ENCODE measurements at regions not wholly inside any gene's neighbourhood (a gene's known extent, or its start where the extent isn't known, plus 50 kb on each side); places are given as distances from the start of the nearest gene placed in this dataset.

DNA sequence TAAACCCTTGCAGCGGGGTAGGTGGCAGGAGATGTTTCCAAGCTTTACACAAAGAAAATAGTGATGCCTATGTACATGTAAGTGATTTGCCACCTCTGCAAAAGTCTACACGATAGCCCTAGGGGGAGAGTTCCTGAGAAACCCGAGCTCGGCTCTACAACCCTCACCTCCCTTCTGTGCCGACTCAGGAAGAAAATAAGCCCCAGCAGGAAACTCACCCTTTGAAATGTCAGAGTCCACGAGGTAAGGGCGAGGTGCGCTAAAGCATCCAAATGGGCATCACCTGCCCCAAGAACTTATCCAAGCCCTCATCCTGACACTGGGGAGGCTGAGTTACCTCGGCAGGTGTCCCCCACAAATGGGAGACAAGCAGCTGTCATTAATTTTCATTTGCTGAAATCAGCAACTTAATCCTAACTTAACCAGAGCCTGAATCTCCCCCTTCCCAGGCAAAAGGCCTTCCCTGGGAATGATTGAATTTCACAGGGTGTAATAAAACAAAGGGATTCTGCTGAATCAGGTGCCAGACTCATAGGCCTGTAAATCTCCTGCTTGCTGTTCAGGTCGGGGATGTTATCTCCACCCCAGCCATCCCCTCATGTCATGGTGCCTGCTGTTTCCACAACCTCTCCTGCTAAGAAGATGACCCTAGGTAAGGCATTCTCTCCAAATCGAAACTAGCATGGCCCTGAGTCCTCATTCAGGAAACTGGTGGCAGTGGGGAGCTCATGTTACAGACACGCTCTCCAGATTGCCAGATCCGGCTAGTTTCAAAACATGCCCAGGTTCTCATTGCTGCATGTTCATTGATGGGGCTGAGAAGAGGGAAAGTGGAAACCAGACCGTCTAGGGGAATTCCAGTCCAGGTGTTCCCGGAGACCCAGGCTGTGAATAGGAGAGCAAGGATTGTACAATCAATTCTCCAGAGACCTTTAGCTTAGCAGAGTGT lies 105.3 kb upstream of the KIRREL3 start:
- no peak for DNase-seq

DNA sequence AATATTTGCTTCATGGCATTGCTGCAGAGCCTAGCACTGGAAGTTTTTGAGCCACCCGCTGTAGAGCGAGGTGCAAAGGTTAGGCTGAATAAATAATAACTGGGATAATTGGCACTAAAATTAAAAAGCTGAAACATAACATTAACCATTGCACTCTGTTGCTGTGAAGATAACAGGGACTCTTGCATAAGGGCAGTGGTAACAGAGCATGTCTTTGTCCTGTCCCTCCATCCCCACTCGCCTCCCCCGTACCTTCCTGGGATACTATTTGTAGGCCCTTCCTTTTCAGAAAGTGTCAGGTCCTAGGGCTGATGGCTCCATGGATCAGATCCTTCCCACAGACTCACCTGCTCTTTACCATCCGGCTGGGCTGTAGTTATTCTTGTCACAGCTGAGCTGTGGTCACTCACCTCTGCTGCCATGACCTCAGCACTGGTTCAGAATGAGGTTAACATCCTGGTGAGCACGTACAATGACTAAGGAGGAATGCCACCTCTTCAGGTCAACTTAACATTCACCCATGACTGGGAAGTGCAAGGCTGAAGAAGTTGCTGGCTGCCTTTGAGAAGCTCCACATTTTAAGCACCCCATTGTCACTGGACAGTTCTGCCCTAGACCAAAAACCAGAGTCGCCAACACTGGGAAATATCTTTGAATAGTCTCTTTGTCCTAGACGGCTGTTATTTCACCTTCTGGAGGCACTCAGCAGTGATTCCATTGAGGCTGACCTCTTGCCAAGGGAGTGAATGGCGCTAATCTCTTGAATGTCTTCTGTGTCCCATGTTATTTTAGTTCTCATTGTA lies 103.2 kb upstream of the KIRREL3 start:
- no peak for DNase-seq

DNA sequence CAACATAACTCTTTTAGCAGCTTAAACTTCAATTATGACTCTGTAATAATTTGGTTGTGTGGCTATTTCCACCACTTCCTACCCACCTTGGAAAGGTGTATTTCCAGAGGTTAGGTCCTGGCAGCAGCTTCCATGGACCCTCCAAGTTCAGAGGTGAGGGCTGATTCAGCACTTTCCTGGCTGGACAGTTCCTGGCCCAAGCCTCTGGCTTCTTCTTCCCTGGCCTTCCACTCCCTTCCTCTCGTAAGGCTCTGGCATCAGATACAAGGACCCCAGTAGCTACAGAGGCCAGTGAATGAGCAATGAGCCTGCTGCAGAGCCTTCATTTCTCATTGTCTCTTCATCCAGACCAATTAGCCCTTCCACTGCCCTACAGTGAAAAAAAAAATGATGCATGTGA lies 98.1 kb upstream of the KIRREL3 start:
- no peak for DNase-seq

DNA sequence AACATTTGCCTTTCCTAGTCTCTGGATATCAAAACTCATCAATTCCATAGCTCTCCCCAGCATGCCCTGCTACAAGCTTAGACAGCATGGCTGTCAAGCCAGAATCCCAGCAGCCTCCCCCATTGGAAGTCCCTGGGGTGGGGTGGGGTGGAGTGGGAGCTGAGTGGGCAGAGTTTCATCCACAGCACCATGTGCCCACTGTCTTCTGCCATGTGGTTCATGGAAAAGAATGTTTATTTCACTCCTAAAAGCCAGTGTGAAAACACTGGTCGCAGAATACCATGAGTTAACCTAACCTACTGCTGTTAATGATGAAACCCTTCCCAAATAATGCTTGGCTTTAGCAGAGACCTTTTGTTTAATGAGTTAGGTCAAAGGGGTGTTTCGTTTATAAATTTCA lies 80.2 kb upstream of the KIRREL3 start:
- DNase-seq = no peak

DNA sequence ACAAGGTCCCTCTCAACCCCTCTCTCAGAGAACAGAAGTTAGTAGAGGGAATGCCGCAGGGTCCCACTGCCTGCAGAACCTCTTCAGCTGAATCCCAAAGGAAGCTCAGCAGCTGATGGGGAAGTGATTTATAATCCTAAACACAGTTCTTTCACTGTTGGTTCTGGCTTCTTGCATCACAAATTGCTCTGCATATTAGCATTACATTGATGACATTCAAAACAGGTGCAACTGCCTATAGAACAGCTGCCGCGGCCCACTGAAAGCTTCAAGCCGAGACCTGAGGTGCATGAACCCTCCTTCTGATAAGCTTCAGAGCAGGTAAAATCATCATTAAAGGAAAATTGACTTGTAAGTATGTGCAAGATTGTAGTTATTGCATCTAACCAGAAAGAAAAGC lies 75.2 kb upstream of the KIRREL3 start:
- DNase-seq = no peak

DNA sequence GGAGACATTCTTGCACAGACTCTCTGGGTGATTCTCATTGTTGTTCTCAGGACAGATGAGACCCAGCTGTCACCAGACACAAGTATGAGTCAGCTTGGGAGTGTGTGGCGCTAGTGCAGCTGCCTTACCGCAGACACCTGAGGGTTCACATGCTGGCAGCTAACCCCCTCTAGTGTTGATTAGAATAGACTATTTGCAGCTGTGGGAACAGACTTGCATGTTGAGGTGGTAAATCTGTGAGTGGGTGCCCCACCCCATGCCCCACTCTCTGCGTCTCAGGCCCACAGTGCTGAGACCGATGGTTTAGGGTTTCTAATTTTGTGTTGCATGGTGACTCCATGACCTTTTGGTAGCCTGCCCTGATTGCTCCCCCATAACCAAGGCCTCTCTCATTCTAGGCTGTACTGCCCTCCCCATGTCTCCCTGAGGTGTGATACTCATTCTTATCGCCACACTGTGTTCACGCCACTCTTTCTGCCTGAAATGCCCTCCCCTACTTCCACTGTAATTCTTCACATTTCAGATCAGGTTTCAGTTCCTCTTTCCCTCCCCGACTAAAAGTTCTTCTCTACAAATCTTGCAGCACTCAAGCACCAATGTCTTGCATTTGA lies 73.7 kb upstream of the KIRREL3 start:
- no peak for DNase-seq

DNA sequence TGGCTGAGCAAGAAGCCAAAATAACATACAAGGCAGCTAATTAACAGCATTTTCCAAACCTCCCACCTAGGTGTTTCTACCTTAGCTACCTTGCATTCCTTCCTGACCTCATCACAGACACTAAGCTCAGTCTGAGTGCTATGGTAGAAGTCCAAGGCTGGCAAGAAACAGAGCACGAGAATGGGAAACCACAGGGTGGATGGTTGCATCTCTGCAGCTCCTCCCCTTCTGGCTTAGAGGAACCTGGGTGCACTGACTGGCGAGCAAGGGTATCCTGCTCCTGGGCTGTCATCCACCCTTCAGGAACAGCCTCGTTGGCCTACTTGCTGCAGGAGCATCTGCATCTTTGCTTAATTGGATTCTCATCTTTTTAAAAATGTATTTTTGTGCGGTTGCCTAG lies 73.1 kb upstream of the KIRREL3 start:
- no peak for DNase-seq

DNA sequence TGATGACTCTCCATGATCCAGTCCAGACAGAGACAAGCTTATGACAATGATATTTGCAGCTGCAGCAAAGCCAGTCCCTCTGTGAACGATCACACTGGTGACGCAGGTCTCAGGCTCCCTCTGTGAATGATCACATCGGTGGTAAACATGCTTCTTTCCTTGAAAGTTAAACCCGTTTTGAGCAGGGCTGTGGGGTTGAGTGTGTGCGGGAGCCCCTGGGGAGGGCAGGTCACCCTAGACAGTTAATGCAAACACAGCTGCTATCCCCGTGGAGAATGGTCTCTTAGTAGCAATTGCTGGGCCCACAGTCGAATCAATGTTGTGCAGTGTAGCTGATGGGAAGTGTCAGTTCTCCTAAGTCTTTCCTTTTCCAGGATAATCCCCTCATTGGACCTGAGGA lies 71.0 kb upstream of the KIRREL3 start:
- DNase-seq = no peak

DNA sequence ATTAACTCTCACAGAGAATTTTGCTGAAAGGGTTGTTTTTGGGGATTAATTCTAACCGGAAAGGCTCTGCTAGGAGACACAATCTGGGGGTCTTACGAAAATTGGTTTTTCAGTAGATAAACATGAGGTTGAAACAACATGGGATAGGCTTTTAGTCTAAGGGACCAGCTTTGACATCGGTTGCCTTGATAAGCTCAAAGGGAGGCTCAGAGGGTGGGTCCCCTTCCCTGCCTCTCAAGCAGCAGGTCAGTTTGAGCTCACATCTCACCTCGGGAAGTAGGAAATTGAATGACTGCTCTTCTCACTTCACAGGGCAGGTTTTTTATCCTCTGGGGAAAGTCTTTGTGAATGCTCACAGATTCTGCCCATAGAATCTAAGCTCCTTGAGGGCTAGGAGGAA lies 70.2 kb upstream of the KIRREL3 start:
- DNase-seq = no peak

DNA sequence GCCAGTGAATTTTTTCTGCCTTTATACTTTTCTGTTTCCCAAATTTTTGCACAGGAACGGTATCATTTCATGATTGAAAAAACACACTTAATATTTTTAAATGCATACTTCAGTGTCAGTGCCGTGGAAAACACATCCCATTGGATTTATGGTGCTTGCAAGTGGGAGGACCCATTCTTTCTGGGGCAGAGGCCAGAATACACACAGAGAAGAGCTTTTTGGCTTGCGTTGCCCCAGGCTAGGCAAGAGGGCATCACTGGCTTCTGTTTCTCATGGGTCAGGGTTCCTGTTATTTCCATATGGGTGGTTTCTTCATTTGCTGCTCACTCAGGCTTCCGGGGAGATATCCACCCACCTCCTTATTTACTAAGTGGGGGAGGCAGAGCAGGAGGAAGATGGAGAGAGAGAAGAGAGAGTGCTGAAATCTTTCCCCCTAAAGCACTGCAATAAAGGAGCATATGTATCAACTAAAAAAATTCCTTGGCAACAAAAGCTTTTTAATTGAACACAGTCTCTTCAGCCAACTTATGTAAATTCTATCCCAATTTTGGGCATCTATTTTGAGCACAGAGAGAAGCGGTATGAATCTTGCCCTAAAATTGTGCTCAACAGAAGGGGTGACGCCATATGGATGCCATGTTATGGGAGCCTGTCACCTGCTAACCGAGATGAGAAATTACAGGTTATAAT lies 66.0 kb upstream of the KIRREL3 start:
- no peak for DNase-seq

DNA sequence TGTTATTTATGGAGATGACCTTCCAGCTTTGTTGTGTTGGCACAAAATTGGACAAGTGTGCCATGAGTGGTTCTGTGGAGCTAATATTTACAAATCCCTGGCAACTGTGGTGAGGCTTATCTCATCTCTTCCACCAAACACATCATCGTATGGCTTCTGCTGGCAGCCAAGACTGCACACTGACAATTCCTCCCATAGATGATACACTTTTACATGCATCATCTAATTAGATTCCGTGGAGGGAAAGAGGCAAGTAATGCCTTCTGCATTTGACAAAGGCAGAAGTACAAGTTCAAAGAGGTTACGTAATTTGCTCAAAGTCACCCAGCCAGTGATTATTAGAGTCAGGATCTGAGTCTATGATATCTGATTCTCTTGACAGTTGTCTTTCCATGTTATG lies 62.7 kb upstream of the KIRREL3 start:
- DNase-seq = no peak

DNA sequence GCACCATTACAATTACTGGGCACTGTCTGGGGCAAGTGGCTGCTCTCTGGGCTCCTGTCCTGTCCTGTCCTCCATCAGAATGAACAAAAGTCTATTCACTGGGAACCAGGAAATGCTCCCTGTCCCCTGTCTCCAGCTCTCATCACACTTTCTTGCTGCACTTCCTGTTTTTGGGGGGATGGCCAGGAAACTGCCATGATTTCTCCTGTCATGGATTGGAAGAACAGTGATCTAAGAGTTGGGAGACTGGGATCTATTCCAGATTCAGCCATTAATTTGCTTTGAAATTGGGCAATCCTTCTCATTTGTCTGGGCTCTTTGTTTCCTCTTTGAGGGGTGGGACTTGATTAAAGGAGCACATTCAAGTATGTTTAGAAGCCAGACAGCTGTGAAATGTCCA lies 61.4 kb upstream of the KIRREL3 start:
- DNase-seq = no peak

DNA sequence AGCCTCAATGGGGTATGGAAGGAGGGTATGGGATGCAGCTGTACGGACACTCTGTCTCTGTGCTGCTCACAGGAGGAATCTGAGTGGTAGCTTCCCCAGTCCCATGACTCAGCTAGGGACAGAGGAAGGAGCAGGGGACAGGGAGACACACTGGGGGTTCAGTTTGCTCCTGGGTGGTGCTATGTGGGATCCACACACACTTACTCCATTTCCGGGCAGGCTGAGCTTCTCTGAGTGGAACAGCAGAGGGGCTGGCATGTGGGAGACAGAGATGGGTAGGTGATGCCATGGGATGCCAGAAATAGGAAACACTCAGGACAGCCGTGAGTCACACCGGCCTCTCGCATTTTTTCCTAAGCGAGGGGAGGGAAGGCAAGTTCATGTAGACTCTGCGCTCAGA lies 59.2 kb upstream of the KIRREL3 start:
- no peak for DNase-seq

DNA sequence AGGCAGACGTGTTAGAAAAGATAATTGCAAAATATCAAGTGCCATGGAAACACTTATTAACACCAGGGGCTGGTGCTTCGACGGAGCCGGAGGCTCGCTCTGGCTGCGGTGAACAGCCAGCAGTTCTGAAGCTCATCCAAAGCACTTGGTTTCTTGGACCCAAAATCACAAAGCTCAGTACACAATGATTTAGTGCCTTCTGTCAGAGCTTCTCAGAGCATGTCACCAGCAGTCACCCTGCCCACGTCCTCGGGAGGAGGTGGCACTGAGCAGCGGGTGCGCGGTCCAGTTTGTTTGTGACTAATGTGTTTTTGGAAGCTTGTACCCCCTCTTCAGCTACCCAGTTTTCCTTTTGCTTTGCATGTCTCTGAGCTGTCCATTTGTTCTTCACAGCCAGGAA lies 58.7 kb upstream of the KIRREL3 start:
- DNase-seq = no peak

DNA sequence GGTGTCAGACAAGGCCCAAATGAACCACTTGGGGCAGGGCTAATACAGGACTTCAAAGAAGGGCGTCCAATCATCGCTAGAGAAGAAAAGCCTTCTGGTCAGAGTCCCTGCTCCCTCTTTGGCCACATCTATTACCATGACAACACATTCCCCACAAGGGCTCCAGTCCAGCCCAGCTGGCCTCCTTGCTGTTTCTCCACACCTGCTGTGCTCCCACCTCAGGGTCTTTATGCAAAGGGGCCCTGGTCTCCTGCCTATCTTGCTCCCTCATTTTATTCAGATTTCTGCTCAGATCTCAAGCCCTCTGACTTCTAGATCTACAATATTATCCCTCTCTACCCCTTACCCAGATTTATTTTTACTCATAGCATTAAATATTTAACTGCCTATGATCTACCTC lies 58.0 kb upstream of the KIRREL3 start:
- DNase-seq = no peak

DNA sequence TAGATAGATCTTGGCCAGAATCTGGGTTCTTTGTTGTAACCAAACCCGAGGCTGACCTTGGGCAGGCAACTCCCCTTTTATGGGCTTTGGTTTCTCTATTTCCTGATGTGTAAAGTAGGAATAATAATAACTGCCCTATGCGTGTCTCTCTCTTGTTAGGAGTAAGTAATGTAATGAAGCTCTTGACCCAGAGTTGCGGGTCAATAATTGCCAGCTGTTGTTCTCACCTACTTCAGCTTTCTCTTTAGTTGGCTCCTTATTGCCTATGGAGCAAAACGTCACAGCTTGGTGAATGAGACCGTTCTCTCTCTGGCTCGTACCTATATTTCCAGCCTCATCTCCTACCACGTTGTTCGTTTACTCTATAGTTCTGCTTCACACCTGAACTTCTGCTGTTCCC lies 56.6 kb upstream of the KIRREL3 start:
- DNase-seq = no peak

DNA sequence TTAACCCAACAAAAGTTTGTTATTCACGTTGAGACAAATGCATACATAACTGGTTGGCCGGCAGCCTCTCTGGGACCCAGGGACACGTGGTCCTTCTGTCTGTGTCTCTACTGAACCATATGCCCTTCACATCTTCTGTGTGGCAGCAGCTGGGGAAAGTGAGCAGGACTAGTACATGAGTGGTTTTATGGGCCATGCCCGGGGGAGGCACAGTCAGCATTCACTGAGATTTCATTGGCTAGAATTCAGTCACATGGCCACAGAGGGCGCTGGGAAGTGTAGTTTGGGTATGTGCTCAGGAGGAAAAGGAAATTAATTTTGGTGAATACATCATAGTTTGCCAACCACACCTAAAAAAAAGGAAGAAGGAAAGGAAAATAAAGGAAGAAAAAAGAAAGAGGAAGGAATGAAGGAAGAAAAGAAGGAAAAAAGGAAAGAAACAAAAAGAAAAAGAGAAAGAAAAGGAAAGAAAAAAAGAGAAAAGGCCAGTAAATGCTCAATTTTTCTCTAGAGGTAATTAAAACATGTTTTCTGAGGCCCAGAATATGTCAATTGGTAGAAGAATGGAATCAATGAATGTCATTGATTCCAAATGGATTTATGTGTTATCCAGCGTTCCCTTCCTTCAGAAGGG lies 55.9 kb upstream of the KIRREL3 start:
- DNase-seq = no peak

DNA sequence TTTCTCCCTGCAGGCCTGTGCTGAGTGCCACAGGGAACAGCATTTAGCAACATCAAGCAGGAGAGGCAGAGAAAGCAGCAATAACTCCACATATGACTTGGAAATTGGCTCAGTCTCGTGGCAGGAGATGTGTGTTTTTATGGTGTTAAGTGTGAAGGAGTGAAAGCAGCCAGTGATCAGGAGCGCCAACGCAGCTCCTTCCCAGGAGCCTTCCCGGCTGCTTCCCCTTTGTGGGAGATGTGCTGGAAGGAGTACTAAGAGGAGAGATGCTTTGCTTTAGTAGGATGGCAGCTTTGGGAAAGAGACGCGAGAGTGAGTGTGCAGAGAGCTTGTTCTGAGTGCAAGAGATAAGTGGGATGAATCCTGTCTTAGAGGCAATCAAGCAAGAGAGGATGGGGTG lies 54.7 kb upstream of the KIRREL3 start:
- no peak for DNase-seq

DNA sequence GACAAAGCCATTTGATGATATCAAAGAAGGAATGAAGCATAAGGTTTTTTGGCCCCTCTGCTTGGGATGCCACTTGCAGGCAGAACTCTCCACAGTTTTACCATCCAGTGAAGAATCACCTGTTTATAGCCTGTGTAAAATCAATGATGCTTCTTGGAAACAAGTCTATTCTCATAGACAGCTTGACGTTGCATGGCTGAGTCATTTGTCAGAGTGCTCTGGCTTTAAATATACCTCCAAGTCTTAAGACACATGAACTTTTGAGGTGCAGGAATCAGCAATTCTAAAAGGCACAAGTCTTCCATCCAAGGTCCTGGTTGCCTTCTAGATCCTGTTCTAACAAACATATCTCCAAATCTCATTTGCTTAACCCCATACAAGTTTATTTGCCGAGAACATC lies 53.6 kb upstream of the KIRREL3 start:
- no peak for DNase-seq

DNA sequence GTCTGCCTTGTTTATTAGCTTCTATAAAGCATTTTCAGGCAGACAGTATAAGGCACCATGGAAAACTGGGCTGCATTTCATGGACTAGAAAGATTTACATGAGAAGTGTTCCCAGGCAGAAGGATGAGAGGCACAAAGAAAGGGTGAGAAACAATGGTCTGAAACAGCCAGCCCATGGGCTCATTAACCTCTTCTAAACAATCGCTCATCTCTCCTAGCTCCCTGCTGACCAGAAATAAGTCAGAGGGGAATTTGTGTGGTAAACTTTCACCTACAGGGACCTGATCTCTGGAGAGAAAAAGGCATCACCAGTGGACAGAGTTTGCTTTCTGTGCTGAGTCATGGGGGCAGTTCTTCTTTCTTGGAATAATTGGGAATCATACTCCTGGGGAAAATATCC lies 51.8 kb upstream of the KIRREL3 start:
- no peak for DNase-seq
